HEK293 (cell line): ENCODE measurements at regions not wholly inside any gene's neighbourhood (a gene's known extent, or its start where the extent isn't known, plus 50 kb on each side); places are given as distances from the start of the nearest gene placed in this dataset.

ENCODE experiments used
- CTCF ChIA-PET: fragments of 350-600 bp; formaldehyde crosslinking; extraction: SDS; loops from one replicate; lab custom pipeline; 2021; ENCODE audit warnings: antibody characterized with exemption; lab: Yijun Ruan, JAX
- POLR2A ChIA-PET: fragments of 300-600 bp; formaldehyde crosslinking; extraction: SDS; loops from one replicate; lab custom pipeline; 2020; ENCODE audit warnings: antibody characterized with exemption, inconsistent platforms; lab: Yijun Ruan, JAX
- H3K27ac ChIP-seq: fragments of 200-500 bp; sonication (Bioruptor generic); 2 replicates; pipeline ENCODE4 v1.5.1; 2014; ENCODE audit warnings: low read depth, low read length, control low read depth, inconsistent platforms; ENCODE audit errors: extremely low read depth
- H3K36me3 ChIP-seq, 2 experiments: fragments of 200-500 bp in 1 of 2; sonication (Bioruptor generic) in 1 of 2; 1 replicate in 1 of 2; 2 replicates in 1 of 2; pipeline ENCODE4 v1.5.1; 2014 to 2017; ENCODE audit warnings: inconsistent platforms in 2 of 2, low read length in 2 of 2; ENCODE audit not compliant: control insufficient read depth in 2 of 2, insufficient read depth in 1 of 2
- H3K4me1 ChIP-seq: fragments of 200-500 bp; sonication (Bioruptor generic); 2 replicates; pipeline ENCODE4 v1.5.1; 2014; ENCODE audit warnings: mild to moderate bottlenecking, low read length, inconsistent platforms; ENCODE audit not compliant: control insufficient read depth, insufficient read depth
- H3K4me3 ChIP-seq: 2 replicates; pipeline ENCODE4 v1.5.1; 2011; ENCODE audit warnings: low read depth, mild to moderate bottlenecking, control low read depth, low read length, moderate library complexity
- H3K9me3 ChIP-seq: fragments of 200-500 bp; sonication (Bioruptor generic); 2 replicates; pipeline ENCODE4 v1.5.1; 2014; ENCODE audit warnings: low read depth, low read length, inconsistent platforms; ENCODE audit not compliant: control insufficient read depth, insufficient read depth
- GLIS1 ChIP-seq: fragments of 450-650 bp; formaldehyde crosslinking; IDR thresholded peaks from 2 replicates; pipeline ENCODE4 v1.5.1; 2016; ENCODE audit warnings: missing biosample characterization, missing genetic modification characterization
- GLIS2 ChIP-seq: fragments of 450-650 bp; formaldehyde crosslinking; IDR thresholded peaks from 2 replicates; pipeline ENCODE4 v1.5.1; 2016; ENCODE audit warnings: missing biosample characterization, missing genetic modification characterization
- PRDM2 ChIP-seq: fragments of 450-650 bp; formaldehyde crosslinking; IDR thresholded peaks from 2 replicates; pipeline ENCODE4 v1.5.1; 2016; ENCODE audit warnings: missing biosample characterization, missing genetic modification characterization, borderline replicate concordance
- PRDM6 ChIP-seq: fragments of 450-650 bp; formaldehyde crosslinking; IDR thresholded peaks from 2 replicates; pipeline ENCODE4 v1.5.1; 2017; ENCODE audit warnings: missing biosample characterization, missing genetic modification characterization
- TRIM28 ChIP-seq: IDR thresholded peaks from 2 replicates; pipeline ENCODE4 v1.6.1; 2011; ENCODE audit warnings: low read length, control low read depth, borderline replicate concordance
- ZBTB8A ChIP-seq: fragments of 450-650 bp; formaldehyde crosslinking; IDR thresholded peaks from 2 replicates; pipeline ENCODE4 v1.5.1; 2016; ENCODE audit warnings: missing biosample characterization, missing genetic modification characterization
- ZFP69B ChIP-seq: fragments of 450-650 bp; formaldehyde crosslinking; IDR thresholded peaks from 2 replicates; pipeline ENCODE4 v1.5.1; 2016; ENCODE audit warnings: missing biosample characterization, missing genetic modification characterization
- ZNF10 ChIP-seq: fragments of 450-650 bp; formaldehyde crosslinking; IDR thresholded peaks from 2 replicates; pipeline ENCODE4 v1.5.1; 2017; ENCODE audit warnings: missing biosample characterization, missing genetic modification characterization
- ZNF19 ChIP-seq: fragments of 450-650 bp; formaldehyde crosslinking; IDR thresholded peaks from 2 replicates; pipeline ENCODE4; 2016; ENCODE audit warnings: missing biosample characterization, missing genetic modification characterization, low read depth
- ZNF223 ChIP-seq: fragments of 450-650 bp; formaldehyde crosslinking; IDR thresholded peaks from 2 replicates; pipeline ENCODE4 v1.5.1; 2016; ENCODE audit warnings: missing biosample characterization, missing genetic modification characterization
- ZNF23 ChIP-seq: fragments of 450-650 bp; formaldehyde crosslinking; IDR thresholded peaks from 2 replicates; pipeline ENCODE4 v1.5.1; 2016; ENCODE audit warnings: missing biosample characterization, missing genetic modification characterization, borderline replicate concordance
- ZNF266 ChIP-seq: fragments of 450-650 bp; formaldehyde crosslinking; IDR thresholded peaks from 2 replicates; pipeline ENCODE4 v1.5.1; 2016; ENCODE audit warnings: missing biosample characterization, missing genetic modification characterization, low read depth
- ZNF280C ChIP-seq: fragments of 450-650 bp; formaldehyde crosslinking; IDR thresholded peaks from 2 replicates; pipeline ENCODE4 v1.5.1; 2016; ENCODE audit warnings: missing biosample characterization, missing genetic modification characterization
- ZNF391 ChIP-seq: fragments of 450-650 bp; formaldehyde crosslinking; IDR thresholded peaks from 2 replicates; pipeline ENCODE4 v1.5.1; 2016; ENCODE audit warnings: low read depth, missing biosample characterization, missing genetic modification characterization, borderline replicate concordance
- ZNF398 ChIP-seq: fragments of 450-650 bp; formaldehyde crosslinking; IDR thresholded peaks from 2 replicates; pipeline ENCODE4 v1.5.1; 2017; ENCODE audit warnings: missing biosample characterization, missing genetic modification characterization
- ZNF548 ChIP-seq: fragments of 450-650 bp; formaldehyde crosslinking; IDR thresholded peaks from 2 replicates; pipeline ENCODE4 v1.5.1; 2016; ENCODE audit warnings: missing biosample characterization, missing genetic modification characterization
- ZNF558 ChIP-seq: fragments of 450-650 bp; formaldehyde crosslinking; IDR thresholded peaks from 2 replicates; pipeline ENCODE4 v1.5.1; 2016; ENCODE audit warnings: missing biosample characterization, missing genetic modification characterization
- ZNF621 ChIP-seq: fragments of 450-650 bp; formaldehyde crosslinking; IDR thresholded peaks from 2 replicates; pipeline ENCODE4 v1.5.1; 2017; ENCODE audit warnings: missing biosample characterization, missing genetic modification characterization
- ZNF707 ChIP-seq: fragments of 450-650 bp; formaldehyde crosslinking; IDR thresholded peaks from 2 replicates; pipeline ENCODE4 v1.5.1; 2016; ENCODE audit warnings: missing biosample characterization, missing genetic modification characterization
- ZNF777 ChIP-seq: fragments of 450-650 bp; formaldehyde crosslinking; IDR thresholded peaks from 2 replicates; pipeline ENCODE4 v1.5.1; 2017; ENCODE audit warnings: missing biosample characterization, missing genetic modification characterization, borderline replicate concordance
- ZNF837 ChIP-seq: fragments of 450-650 bp; formaldehyde crosslinking; IDR thresholded peaks from 2 replicates; pipeline ENCODE4 v1.5.1; 2016; ENCODE audit warnings: missing biosample characterization, missing genetic modification characterization
- ZSCAN16 ChIP-seq: fragments of 450-650 bp; formaldehyde crosslinking; IDR thresholded peaks from 2 replicates; pipeline ENCODE4 v1.5.1; 2016; ENCODE audit warnings: missing biosample characterization, missing genetic modification characterization
- ZSCAN4 ChIP-seq: fragments of 450-650 bp; formaldehyde crosslinking; IDR thresholded peaks from 2 replicates; pipeline ENCODE4 v1.5.1; 2017; ENCODE audit warnings: missing biosample characterization, missing genetic modification characterization
- ZXDB ChIP-seq: fragments of 450-650 bp; formaldehyde crosslinking; IDR thresholded peaks from 2 replicates; pipeline ENCODE4 v1.5.1; 2016; ENCODE audit warnings: missing biosample characterization, missing genetic modification characterization

GRCh38 chr3:28053759-28054158, 187.7 kb upstream of the CMC1 start (continued):
- TF ChIP-seq PRDM2 (tag by site-specific recombination) (no peak), ZXDB (tag by site-specific recombination) (no peak), ZFP69B (tag by site-specific recombination) (no peak), ZNF23 (tag by site-specific recombination) (no peak), TRIM28 (no peak), ZNF280C (no peak), ZBTB8A (tag by site-specific recombination) (no peak), ZSCAN16 (no peak), ZNF707 (tag by site-specific recombination) (no peak), ZNF548 (no peak), ZNF391 (tag by site-specific recombination) (no peak), ZNF223 (tag by site-specific recombination) (no peak)

GRCh38 chr3:28056806-28057205, 184.6 kb upstream of the CMC1 start:
- H3K4me1 ChIP-seq: no peaks in the 10 kb centered on the region
- no peaks in the 10 kb centered on the region for H3K36me3 ChIP-seq
- no peak for TF ChIP-seq ZNF10 (tag by site-specific recombination)
- TF ChIP-seq ZNF777 (tag by site-specific recombination): no peak
- TF ChIP-seq ZNF19 (tag by site-specific recombination): no peak
- TF ChIP-seq ZNF558 (tag by site-specific recombination): no peak
- TF ChIP-seq GLIS2 (tag by site-specific recombination): no peak
- TF ChIP-seq ZNF398 (tag by site-specific recombination): no peak
- no peak for TF ChIP-seq GLIS1 (tag by site-specific recombination)
- TF ChIP-seq ZNF837 (tag by site-specific recombination): no peak
- TF ChIP-seq ZNF266: no peak
- TF ChIP-seq ZSCAN4 (tag by site-specific recombination): no peak
- TF ChIP-seq ZNF621: no peak
- TF ChIP-seq PRDM6 (tag by site-specific recombination): no peak
- CTCF ChIA-PET: no interaction called here
- POLR2A ChIA-PET: no interaction called here
- no peaks in the 10 kb centered on the region for H3K9me3 ChIP-seq
- H3K27ac ChIP-seq: no peak overlapping the region
- H3K4me3 ChIP-seq: no peak overlapping the region
